ENCODE measurements at regions not wholly inside any gene's neighbourhood (a gene's known extent, or its start where the extent isn't known, plus 50 kb on each side); places are given as distances from the start of the nearest gene placed in this dataset.

DNA sequence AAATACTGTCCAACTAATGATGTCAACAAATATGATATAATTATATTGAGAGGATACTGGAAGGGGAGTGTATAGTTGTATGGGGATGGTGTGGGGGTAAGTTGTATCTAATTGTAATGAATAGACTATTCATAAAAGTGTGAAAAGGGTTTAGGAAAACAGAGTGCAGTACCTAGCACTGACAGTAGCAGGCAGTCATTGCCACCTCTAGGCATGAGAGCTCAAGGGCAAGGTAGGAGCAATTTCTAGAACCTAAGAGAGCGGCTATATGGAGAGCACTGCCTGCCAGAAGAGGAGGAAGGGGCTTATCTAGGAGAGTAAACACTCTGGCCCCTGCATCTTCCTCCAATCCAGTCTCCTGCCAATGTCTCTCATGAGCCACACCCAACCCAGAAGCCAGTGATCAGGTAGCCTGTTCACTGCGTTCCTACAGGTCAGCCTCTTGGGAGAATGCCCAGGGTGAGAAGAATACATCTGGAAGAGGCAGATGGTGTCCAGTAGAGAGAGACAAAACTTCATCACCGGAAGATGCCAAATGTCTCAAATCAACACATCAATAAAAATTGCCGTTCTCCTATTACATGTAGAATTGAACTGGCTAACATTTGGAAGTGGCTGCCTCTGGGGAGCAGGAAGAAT is 200.0 kb downstream of the LY86 start:
- no peaks in the 10 kb centered on the region for H3K36me3 ChIP-seq (ENCODE audit: insufficient read depth, low read length)
- no peak overlapping the region for H3K4me3 ChIP-seq (ENCODE audit: low read depth, low read length, poor library complexity, severe bottlenecking)
- no peaks in the 10 kb centered on the region for H3K9me2 ChIP-seq (ENCODE audit: insufficient read depth, low read length)
- no peaks in the 10 kb centered on the region for H3K79me2 ChIP-seq (ENCODE audit: insufficient read depth, low read depth, low read length)
- H4K20me1 ChIP-seq (ENCODE audit: insufficient read depth, low read length) = no peaks in the 10 kb centered on the region
- no peak overlapping the region for H2AFZ ChIP-seq (ENCODE audit: low read length)
- no peak overlapping the region for H3K4me2 ChIP-seq (ENCODE audit: low read length)
- CTCF ChIA-PET (ENCODE audit: unreplicated experiment) = no interaction called here
- H3K4me1 ChIP-seq (ENCODE audit: insufficient read depth, low read length, poor library complexity, severe bottlenecking) = no peaks in the 10 kb centered on the region
- POLR2A ChIA-PET = interaction anchor here (0.6 kb wide), 1 partner anchor 88 kb away, joined by 3 read pairs; no protein-coding TSS in a partner anchor
- no peaks in the 10 kb centered on the region for H3K9me3 ChIP-seq (ENCODE audit: low read length)
- H3K27ac ChIP-seq (ENCODE audit: low read depth, low read length, poor library complexity, severe bottlenecking) = no peak overlapping the region
- BruUV-seq (replicated peaks) = no TSS peak
- peak; percentile 12 for DNase-seq (ENCODE audit: low spot score)
- intact Hi-C loops (cut with micrococcal nuclease; ENCODE audit: unreplicated experiment) = no loop called here
- TF ChIP-seq CTCF (conservative IDR thresholded peaks at IDR 0.05; ENCODE audit: low read length) (peak; percentile 66), EZH2phosphoT487 (IDR thresholded peaks at IDR 0.05; ENCODE audit: borderline replicate concordance, low read depth, low read length) (no peak)

DNA sequence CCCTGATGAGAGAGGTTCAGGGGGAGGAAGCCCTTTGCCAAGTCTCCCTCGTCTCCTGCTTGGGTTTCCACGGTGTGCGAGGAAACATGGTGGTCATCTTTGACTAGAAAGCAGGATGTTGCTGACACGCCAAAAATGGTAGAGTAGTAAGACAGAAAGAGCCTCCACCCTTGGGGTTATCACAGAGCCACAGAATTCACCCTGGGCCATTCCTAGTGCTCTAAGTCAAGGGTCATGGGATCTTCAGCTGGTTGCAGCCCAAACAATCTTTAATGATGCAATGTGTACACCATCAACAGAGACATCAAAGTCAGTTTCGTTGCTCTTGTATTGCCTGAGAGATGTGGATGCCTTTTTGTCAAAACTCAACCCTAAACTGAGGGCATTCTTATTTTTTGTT is 201.9 kb downstream of the LY86 start:
- no peak for DNase-seq (ENCODE audit: low spot score)
- H3K4me3 ChIP-seq (ENCODE audit: low read depth, low read length, poor library complexity, severe bottlenecking) = no peak overlapping the region
- no peaks in the 10 kb centered on the region for H3K9me3 ChIP-seq (ENCODE audit: low read length)
- BruUV-seq (replicated peaks) = no TSS peak
- H4K20me1 ChIP-seq (ENCODE audit: insufficient read depth, low read length) = no peaks in the 10 kb centered on the region
- H3K27ac ChIP-seq (ENCODE audit: low read depth, low read length, poor library complexity, severe bottlenecking) = no peak overlapping the region
- H2AFZ ChIP-seq (ENCODE audit: low read length) = no peak overlapping the region
- ChIA-PET CTCF (ENCODE audit: unreplicated experiment) (no interaction called here), POLR2A (no interaction called here)
- H3K9me2 ChIP-seq (ENCODE audit: insufficient read depth, low read length) = no peaks in the 10 kb centered on the region
- intact Hi-C loops (cut with micrococcal nuclease; ENCODE audit: unreplicated experiment) = no loop called here
- no peak overlapping the region for H3K4me2 ChIP-seq (ENCODE audit: low read length)
- H3K4me1 ChIP-seq (ENCODE audit: insufficient read depth, low read length, poor library complexity, severe bottlenecking) = no peaks in the 10 kb centered on the region
- H3K36me3 ChIP-seq (ENCODE audit: insufficient read depth, low read length) = no peaks in the 10 kb centered on the region
- TF ChIP-seq EZH2phosphoT487 (IDR thresholded peaks at IDR 0.05; ENCODE audit: borderline replicate concordance, low read depth, low read length) (no peak), CTCF (conservative IDR thresholded peaks at IDR 0.05; ENCODE audit: low read length) (no peak)
- no peaks in the 10 kb centered on the region for H3K79me2 ChIP-seq (ENCODE audit: insufficient read depth, low read depth, low read length)

GRCh38 chr6:6790891-6791290 is 202.4 kb downstream of the LY86 start:
- TF ChIP-seq CTCF (conservative IDR thresholded peaks at IDR 0.05; ENCODE audit: low read length) = no peak
- TF ChIP-seq EZH2phosphoT487 (IDR thresholded peaks at IDR 0.05; ENCODE audit: borderline replicate concordance, low read depth, low read length) = no peak
- CTCF ChIA-PET (ENCODE audit: unreplicated experiment) = no interaction called here
- Histone ChIP-seq H3K4me2 (ENCODE audit: low read length) (no peak overlapping the region), H3K9me3 (ENCODE audit: low read length) (no peaks in the 10 kb centered on the region), H3K9me2 (ENCODE audit: insufficient read depth, low read length) (no peaks in the 10 kb centered on the region), H3K4me1 (ENCODE audit: insufficient read depth, low read length, poor library complexity, severe bottlenecking) (no peaks in the 10 kb centered on the region), H3K36me3 (ENCODE audit: insufficient read depth, low read length) (no peaks in the 10 kb centered on the region), H3K79me2 (ENCODE audit: insufficient read depth, low read depth, low read length) (no peaks in the 10 kb centered on the region), H4K20me1 (ENCODE audit: insufficient read depth, low read length) (no peaks in the 10 kb centered on the region), H3K27ac (ENCODE audit: low read depth, low read length, poor library complexity, severe bottlenecking) (no peak overlapping the region), H2AFZ (ENCODE audit: low read length) (no peak overlapping the region), H3K4me3 (ENCODE audit: low read depth, low read length, poor library complexity, severe bottlenecking) (no peak overlapping the region)
- no peak for DNase-seq (ENCODE audit: low spot score)
- POLR2A ChIA-PET = no interaction called here
- no TSS peak for BruUV-seq (replicated peaks)
- intact Hi-C loops (cut with micrococcal nuclease; ENCODE audit: unreplicated experiment) = no loop called here
